ENCODE measurements at regions not wholly inside any gene's neighbourhood (a gene's known extent, or its start where the extent isn't known, plus 50 kb on each side); places are given as distances from the start of the nearest gene placed in this dataset.

DNA sequence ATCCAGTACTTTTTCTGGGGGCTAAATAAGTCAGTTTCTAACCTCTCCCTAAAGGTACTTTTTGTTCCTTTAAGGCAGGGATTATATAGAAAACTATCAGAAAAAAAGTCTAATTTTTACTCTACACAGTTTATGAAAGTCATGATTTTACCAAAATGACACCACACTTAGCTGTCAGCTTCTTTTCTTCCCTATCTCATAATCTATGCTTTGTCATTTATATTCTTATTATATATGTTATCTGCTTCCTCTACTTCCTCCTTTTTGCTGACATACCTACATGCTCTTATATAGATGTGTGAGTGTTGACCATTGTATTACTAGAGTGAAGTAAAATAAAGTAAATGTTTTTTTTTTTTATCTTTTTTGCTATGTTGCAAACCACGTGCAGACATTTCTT lies 203.9 kb upstream of the CHRM2 start:
- no peak for DNase-seq

DNA sequence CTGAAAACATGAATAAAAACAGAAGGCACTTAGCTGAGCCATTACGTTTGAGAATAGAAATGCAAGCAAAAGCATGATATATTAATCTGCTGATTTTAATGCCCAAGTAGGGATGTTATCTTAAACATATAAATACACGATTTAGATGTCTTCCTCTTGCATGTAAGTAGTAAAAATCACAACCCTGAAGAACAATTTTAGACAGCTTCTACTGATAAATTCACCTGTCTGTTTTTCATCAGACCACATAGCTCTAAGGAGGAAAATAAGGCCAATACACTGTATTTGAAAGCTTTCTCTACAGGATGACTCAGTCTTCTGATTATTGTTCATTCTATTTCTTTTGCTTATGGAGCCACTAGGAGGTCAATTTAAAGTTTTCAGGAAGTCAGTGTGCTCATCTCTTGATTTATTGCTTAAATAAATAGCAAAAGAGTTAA lies 210.9 kb upstream of the CHRM2 start:
- no peak for DNase-seq

- no peak for DNase-seq
Observed at GRCh38 chr7:136656516-136656915, 211.9 kb upstream of the CHRM2 start.

DNA sequence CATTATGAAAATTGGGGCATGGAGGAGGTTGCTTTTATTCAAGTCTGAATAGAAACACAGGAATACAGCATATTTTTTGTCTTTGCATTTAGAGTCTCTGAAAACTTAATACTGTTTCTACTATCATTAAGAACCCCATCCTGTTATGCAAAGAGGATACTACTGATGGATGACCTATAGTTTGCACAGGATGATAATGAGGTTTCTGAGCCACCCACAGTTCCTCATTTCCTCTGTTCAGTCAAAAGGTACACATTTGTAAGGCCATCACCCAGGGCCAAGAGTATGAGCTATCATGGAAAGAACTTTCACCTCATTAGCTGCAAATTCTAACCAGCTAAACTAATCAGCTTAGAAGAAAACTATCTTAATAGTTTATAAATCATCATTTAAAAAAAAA lies 213.0 kb upstream of the CHRM2 start:
- no peak for DNase-seq

- no peak for DNase-seq
Observed at GRCh38 chr7:136654406-136654805, 214.0 kb upstream of the CHRM2 start.

GRCh38 chr7:136652635-136653370 lies 215.6 kb upstream of the CHRM2 start:
- no peak for DNase-seq

GRCh38 chr7:136640977-136641376 lies 227.5 kb upstream of the CHRM2 start:
- DNase-seq: no peak

- no peak for DNase-seq
Observed at GRCh38 chr7:136637813-136638212, 230.6 kb upstream of the CHRM2 start.

- DNase-seq: no peak
Observed at GRCh38 chr7:136635751-136636150, 232.7 kb upstream of the CHRM2 start.

GRCh38 chr7:136618818-136619217 lies 249.6 kb upstream of the CHRM2 start:
- no peak for DNase-seq

- DNase-seq: no peak
Observed at GRCh38 chr7:136617176-136617575, 251.3 kb upstream of the CHRM2 start.

- DNase-seq: no peak
Observed at GRCh38 chr7:136605532-136606329, 262.7 kb upstream of the CHRM2 start.

DNA sequence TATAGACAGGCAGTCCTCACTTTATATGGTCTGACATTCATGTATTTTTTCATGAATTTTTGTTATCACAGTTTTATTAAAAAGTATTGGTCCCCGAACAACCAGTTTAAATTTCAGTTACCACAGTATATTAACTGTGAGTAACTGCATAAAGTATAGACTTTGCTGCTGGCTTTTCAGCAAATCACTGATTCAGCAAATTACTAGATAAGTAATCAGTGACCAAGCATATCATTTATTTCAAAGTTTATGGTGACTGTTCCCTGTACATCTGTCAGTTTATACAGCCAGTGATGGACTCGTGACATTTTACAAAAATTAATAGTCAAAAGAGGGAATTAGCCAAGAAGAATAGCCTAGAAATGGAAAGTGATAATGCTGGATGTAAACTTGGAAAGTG lies 266.7 kb upstream of the CHRM2 start:
- no peak for DNase-seq

- no peak for DNase-seq
Observed at GRCh38 chr7:136600475-136600874, 268.0 kb upstream of the CHRM2 start.

- no peak for DNase-seq
Observed at GRCh38 chr7:136594739-136595144, 273.7 kb upstream of the CHRM2 start.

GRCh38 chr7:136588216-136588615 lies 280.2 kb upstream of the CHRM2 start:
- DNase-seq: no peak

DNA sequence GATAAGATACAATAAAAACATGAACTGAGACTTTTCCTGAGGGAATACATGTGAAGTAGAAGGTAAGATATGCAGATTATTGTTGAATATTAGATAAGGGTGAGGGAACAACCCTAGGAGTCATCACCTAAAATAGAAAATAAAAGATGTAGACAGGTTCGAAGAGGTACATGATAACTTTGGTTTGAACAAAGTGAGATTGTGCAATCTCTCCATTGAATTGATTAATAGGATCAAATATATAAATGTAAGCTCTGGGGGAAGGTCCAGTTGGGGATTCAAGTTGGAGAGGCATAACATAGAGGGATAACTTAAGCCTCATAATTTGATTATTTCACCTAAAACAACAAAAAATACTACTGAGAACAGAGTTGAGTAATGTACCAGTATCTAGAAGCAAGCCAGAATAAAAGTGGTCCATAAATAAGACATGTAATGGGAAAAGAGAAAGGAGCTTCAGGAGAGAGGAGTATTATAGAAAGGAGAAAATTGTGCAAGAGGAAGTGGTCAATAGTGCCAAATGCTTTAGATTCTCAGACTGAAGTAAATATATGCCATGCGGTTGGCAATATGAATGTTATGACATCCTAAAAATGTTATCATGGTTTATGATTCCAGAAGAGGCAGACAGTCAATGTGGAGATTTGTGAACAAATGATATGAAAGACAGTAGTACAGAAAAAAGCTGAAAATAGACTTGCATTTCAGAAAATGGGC lies 282.3 kb upstream of the CHRM2 start:
- no peak for DNase-seq

DNA sequence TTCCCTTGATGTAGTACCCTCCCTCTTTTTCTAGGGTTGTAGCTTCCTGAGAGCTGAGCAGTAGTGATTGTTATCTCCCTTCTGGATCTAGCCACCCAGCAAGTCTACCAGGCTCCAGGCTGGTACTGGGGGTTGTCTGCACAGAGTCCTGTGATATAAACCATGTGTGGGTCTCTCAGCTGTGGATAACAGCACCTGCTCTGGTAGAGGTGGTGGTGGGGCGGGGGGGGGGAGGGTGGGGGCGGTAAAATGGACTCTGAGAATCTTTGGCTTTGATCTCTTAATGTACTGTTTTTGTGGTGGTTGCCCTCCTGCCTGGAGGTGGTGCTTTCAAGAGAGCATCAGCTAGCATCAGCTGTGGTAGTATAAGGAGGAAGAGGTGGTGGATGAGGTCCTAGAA lies 302.0 kb upstream of the CHRM2 start:
- no peak for DNase-seq

DNA sequence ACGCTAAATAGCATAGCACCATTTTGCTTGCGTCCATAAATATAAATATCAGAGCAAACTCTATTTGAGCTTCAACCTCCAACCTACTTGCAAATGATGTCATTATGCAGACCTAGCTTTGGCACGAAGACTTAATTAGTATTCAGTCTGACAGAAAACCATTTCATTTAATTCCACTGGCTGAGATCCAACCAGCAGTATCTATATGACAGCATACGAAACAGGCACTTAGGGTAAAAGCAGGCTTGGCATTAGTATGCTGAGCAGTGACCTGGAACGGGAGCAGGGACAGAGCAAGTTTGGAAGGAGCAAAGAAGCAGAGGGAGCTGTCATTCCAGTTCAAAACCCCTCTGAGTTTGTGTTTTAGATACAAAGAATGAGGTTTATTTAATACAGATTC lies 312.5 kb upstream of the CHRM2 start:
- no peak for DNase-seq

DNA sequence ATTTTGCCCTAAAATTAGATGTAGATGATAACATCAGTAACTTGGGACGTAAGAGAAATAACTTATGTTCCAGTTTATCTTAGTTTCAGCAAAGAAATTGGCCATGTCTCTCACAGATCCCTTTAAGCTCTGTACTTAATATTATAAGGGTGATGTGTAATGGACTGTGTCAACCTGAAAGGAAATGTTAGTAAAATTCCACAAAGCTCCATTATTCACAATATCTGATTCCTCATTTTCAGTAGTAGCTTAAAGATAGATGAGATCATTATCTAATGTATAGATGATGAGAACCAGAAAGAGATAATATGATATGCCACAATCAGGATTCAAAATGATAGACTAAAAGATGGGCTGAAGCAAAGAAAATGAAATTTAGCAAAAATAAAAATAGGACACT lies 316.8 kb upstream of the CHRM2 start:
- no peak for DNase-seq

DNA sequence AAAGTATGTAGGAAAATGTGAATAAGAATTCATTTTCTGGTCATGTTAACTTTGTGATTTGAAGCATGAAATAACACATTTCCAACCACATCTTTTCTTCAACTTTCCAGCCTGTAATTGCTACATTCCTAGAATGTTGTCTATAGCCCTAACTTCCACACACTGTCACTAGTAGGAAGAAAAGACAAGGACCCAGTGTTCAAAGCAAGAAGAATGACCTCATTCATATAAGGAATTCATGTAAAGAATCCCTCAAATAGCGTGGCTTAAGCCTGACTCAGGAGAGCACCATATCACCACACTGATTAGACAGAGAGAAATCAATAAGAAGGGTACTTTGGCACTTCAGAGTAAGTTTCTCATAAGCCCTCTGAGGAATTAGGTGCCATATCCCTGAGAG lies 318.7 kb upstream of the CHRM2 start:
- no peak for DNase-seq

DNA sequence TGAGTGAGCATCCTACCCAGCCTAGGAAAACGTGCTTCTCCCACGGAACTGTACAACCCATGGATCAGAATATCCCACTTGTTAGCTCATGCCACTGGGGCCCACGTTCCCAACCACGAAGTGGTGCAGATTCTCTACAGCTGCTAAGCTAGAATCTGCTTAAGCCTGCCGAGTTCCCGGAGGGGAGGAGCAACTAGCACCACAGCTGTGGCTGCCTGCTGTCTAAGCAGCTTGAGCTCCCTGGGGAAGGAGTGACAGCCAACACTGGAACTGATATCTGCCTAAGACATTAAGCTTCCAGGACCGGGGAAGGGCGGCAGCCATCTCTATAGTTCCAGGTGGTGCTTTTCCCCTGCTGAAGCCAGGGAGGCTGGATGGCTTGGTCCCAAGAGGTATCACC lies 334.7 kb upstream of the CHRM2 start:
- DNase-seq: no peak

- no peak for DNase-seq
Observed at GRCh38 chr7:136530831-136531230, 337.6 kb upstream of the CHRM2 start.

DNA sequence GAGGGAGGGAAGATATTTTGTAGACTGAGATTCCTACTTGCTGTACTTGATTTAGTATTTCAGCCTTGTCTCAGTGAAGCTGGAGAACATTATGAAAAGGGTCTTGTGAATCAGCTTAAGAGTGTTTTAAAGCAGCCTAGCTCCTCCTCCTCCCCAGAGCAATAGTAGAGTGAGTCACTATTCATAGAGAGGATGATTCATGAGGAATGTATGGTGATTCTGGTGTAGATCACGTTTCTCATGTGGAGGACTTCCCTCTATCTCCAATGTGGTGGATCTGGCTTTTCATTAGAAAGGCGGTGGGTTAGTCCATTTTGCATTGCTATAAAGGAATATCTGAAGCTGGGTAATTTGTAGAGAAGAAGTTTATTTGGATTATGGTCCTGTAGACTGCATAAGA lies 340.1 kb upstream of the CHRM2 start:
- no peak for DNase-seq

Measured in activated CD4-positive, CD25-positive, alpha-beta regulatory T cell treated with anti-CD3 and anti-CD28 coated beads, Interleukin-2, amount 50 U/mL, for 72 hours (primary cell).